Left lobe of liver (tissue), 2 donors: ENCODE measurements at regions not wholly inside any gene's neighbourhood (a gene's known extent, or its start where the extent isn't known, plus 50 kb on each side); places are given as distances from the start of the nearest gene placed in this dataset.

Experiments used
- ATAC-seq: fragments of 200-7000 bp; cut with Tn5 transposase; one replicate; pipeline ENCODE4 v1.9.1; 2020; ENCODE audit warnings: mild to moderate bottlenecking, moderate library complexity
- DNase-seq: peaks from one replicate; pipeline ENCODE4 v3.0.0-alpha.2; 2020; ENCODE audit warnings: low spot score
- donor health status: DM: no; HTN: no; CAD: no; lungs with moderate emphysema.
- donor health status: DM: no; HTN: yes; CAD: no.

- ATAC-seq (no peak), DNase-seq (no peak)
Measured at GRCh38 chr6:40654828-40655227, 67.7 kb upstream of the LRFN2 start.

DNA sequence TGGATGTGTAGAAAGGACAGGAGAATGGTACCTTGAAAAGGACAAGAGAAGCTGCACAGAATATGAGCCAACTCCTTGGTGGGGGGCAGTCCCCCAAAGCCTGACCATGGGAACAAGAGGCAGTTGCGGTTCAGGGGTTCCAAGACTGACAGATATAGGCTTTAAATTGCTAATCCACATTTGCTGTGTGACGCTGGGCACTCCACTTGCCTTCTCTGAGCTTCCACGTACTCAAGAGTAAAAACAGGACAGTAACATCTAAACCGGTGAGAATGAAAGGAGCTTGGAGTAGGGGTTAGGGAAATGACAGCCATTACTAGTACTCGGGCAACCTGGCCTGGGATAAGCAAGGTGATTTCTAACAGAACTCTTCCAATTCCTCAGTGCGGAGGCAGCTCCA, 57.9 kb upstream of the LRFN2 start:
- ATAC-seq = no peak
- no peak for DNase-seq

DNA sequence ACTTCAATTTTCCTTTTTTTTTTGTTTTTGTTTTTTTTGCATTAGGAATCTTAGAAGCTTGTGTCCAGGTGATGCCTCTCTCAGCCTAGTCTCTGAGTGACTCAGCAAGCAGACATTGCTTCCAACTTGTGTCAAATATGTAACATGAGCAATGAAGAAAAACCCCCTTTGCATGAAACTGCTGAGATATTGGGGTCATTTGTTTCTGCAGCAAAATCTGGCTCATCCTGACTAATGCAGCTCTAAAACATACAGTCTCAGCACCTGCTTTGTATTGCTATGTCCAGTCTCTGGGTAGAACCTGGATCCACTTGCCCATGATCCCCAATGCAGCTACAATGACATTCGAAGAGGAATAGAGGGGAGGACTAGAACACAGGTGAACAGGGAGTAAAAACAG, 55.7 kb upstream of the LRFN2 start:
- ATAC-seq = no peak
- DNase-seq = no peak

DNA sequence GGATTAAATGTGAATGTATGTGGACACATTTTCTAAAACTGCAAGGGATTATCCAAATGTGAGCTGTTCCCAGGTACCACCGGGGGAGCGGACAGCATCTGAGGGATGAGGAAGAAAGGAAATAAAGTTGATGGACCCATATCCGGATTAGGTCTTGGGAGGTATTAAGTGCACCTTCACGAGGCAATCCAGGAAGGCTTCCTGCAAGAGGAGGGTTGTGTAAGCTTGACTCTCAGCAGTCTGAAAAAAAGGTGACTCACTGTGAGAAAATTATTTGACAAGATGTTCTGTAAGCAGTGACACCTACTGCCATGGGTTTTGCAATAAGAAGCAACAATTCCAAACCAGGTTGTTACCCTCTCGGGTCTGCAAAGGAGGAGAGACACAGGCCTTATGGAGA, 55.0 kb upstream of the LRFN2 start:
- DNase-seq (no peak), ATAC-seq (no peak)

GRCh38 chr6:40640599-40641227, 53.5 kb upstream of the LRFN2 start:
- DNase-seq = no peak
- no peak for ATAC-seq
